Renal cortical epithelial cell (primary cell): ENCODE measurements at regions not wholly inside any gene's neighbourhood (a gene's known extent, or its start where the extent isn't known, plus 50 kb on each side); places are given as distances from the start of the nearest gene placed in this dataset.

Source experiments
- DNase-seq: peaks from one replicate; pipeline ENCODE4 v3.0.0-alpha.2; 2011; ENCODE audit warnings: low read depth

DNA sequence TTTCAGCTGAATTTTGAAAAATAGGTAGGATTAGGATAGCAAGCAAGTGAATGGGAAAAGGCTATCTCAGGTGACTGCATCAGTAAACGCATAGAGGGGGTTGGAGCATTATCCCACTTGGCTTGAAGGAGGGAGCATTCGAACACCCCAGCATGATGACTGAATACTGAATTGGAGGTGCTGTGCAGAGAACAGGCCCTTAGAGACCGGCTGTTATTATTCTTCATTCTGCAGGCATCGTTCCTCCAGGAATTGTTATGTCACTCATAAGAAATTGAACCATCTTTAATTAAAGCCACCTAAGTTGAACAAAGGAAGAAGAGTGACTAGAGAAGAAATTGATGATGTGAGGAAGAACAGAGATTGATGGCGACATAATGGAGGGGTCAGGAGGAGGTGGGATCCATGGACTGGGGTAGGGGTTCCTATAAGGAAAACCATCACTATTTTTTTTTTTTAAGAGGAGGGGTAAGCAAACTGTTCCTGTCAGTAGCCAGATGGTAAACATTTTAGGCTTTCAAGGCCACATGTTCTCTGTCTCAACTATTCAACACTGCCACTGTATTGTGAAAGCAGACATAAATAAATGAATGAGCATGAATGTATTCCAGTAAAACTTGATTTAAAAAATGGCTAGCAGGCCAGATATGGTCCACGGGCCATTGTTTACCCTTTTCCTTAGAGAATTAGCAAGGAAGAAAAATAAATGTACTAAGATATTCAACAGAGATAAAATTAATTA lies 264.7 kb upstream of the TAC1 start:
- DNase-seq, result no peak

- DNase-seq, result no peak
These were observed 263.4 kb upstream of the TAC1 start for GRCh38 chr7:97468493-97468892.

- DNase-seq, result no peak
These were observed 261.2 kb upstream of the TAC1 start for GRCh38 chr7:97470726-97471125.

DNA sequence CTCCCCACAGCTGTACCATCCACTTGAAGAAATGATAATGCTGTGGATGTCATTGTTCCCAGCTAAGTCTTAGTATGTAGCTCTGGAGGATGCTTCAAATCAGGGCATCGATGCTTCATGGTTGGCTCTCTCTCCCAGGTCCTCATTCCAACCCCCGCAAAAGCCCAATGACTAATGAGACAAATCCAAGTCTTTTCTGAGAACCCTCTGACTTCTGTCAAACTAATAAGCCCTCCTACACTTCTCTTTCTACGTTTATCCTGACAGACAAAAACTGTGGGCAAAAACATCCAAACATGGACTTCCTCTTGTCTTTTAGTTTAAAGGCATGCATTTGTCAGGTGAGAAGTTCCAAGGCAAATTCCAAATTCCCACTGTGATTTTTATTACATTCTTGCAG lies 260.4 kb upstream of the TAC1 start:
- no peak for DNase-seq

DNA sequence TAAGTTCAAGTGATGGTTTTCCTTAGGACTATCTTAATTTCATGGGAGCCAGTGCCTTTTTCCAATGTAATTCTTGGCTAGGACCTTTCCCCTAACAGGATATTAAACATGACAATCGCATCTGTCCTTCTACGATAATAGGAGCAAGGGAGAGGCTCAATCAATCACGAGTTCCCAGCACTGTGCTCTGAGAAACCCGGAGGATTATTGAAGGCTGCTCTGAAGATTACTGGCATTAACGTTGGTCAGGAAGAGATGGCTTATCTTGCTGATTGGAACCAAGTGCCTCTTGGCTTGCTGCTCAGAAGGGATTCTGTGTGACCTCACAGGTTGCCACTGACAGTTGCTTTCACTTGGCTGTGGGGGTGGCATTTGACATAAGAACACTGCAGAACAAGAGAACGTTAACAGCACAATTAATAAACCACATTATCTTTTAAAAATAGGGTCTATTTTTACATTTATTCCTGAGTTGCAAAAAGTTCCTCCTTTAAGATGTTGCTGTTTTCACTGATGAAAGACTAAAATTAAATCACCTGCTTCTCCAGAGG lies 252.1 kb upstream of the TAC1 start:
- DNase-seq, result no peak

DNA sequence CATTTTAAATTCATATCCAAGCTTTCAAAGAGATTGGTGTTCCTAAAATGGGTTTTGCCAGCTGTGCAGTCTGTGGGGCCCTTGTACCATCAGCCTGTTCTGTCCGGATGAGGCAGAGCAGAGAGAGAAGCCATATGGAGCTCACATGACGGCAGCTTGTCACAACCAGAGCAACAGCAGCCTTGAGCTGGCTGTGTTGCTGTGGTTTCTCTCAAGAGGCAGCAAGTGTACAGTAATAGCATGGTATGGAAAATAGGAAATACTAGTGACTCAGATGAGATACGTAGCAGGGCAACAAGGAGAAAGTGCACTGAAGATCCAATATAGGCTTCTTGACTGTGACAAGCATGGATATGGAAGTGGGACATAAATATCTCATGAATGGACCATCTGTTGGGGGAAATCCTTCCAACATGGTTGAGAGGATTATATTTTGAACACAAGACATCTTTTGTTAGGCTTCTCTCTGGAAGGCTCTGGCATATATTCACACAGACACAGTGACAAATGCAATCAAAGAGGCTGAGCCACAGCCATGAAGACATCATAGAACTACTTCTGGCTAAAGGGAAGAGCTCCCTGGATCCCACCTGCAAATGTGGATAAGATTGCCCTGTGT lies 251.0 kb upstream of the TAC1 start:
- no peak for DNase-seq

- DNase-seq, result no peak
These were observed 236.4 kb upstream of the TAC1 start for GRCh38 chr7:97495487-97495886.

- DNase-seq, result peak; percentile 42
These were observed 232.7 kb upstream of the TAC1 start for GRCh38 chr7:97499204-97499603.

GRCh38 chr7:97503367-97504094 lies 228.4 kb upstream of the TAC1 start:
- DNase-seq, result no peak

DNA sequence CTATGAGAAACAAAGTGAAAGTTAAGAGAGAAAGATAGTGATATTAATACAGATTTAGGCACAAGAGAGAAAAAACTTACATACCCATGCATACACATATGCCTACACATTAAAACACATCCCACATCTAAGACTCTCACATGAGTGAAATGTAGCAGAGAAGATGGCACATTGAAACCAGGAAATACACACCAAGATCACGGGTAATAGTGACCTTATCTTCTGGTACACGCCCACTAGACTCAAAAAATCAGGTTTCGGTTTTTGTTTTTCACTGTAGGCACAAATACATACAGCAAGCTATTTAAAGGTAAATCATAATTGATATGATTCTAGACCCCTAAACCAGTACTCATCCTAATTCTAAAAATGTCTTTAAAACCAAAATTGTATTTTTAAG lies 225.2 kb upstream of the TAC1 start:
- DNase-seq, result no peak

- DNase-seq, result no peak
These were observed 219.3 kb upstream of the TAC1 start for GRCh38 chr7:97512441-97513207.

DNA sequence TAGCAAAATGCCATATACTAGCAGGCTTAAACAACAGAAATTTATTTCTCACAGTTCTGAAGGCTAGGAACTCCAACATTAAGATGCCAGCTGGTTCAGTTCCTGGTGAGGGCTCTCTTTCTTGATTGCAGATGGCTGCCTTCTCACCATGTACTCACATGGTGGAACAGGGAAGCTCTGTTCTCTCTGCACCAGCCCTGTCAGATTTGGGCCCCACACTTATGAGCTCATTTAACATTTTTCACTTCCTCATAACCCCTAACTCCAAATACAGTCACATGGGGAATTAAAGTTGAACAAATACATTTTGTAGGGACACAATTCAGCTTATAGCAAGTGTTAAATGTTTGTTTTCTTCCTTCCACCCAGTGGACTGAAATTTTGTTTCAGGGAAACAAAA lies 218.6 kb upstream of the TAC1 start:
- DNase-seq, result no peak

GRCh38 chr7:97541188-97541587 lies 190.7 kb upstream of the TAC1 start:
- no peak for DNase-seq

GRCh38 chr7:97555857-97556421 lies 175.9 kb upstream of the TAC1 start:
- peak; percentile 51 for DNase-seq

GRCh38 chr7:97565665-97566064 lies 166.2 kb upstream of the TAC1 start:
- no peak for DNase-seq

- DNase-seq, result no peak
These were observed 158.8 kb upstream of the TAC1 start for GRCh38 chr7:97573065-97573464.

- DNase-seq, result no peak
These were observed 155.8 kb upstream of the TAC1 start for GRCh38 chr7:97576043-97576442.

GRCh38 chr7:97578225-97578624 lies 153.7 kb upstream of the TAC1 start:
- no peak for DNase-seq

- DNase-seq, result no peak
These were observed 151.7 kb upstream of the TAC1 start for GRCh38 chr7:97580205-97580604.

- DNase-seq, result no peak
These were observed 136.4 kb upstream of the TAC1 start for GRCh38 chr7:97595439-97595838.

GRCh38 chr7:97601931-97602457 lies 129.9 kb upstream of the TAC1 start:
- DNase-seq, result peak; percentile 81
